Renal cortex interstitium (tissue), 11 donors: ENCODE measurements at regions not wholly inside any gene's neighbourhood (a gene's known extent, or its start where the extent isn't known, plus 50 kb on each side); places are given as distances from the start of the nearest gene placed in this dataset.
"Not testable (repeated sequence)": the region's sequence is repeated elsewhere in the genome, so short reads cannot be mapped to it uniquely, and the experiment has no call there.

Source experiments
- DNase-seq, 11 donors: peaks; one replicate each; pipeline ENCODE4 v3.0.0-alpha.2; 2013; ENCODE audit warnings: low read depth in 9 of 11, low spot score in 4 of 11; ENCODE audit errors: extremely low read depth in 1 of 11

DNA sequence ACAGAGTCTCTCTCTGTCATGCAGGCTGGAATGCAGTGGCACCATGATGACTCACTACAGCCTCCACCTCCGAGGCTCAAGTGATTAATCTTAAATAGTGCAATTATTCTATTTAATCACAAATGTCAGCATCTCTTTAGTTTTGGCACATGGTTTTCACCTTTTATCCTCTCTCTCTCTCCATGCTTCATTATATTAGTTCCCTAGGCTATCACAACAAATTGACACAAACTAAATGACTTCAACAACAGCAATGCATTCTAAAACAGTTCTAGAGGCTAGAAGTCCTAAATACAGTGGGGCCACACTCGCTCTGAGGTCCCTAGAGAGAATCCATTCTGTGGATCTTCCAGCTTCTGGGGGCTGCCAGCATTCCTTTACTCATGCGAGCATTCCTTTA, 178.2 kb upstream of the ZNG1F start:
- not testable (repeated sequence) for DNase-seq

DNA sequence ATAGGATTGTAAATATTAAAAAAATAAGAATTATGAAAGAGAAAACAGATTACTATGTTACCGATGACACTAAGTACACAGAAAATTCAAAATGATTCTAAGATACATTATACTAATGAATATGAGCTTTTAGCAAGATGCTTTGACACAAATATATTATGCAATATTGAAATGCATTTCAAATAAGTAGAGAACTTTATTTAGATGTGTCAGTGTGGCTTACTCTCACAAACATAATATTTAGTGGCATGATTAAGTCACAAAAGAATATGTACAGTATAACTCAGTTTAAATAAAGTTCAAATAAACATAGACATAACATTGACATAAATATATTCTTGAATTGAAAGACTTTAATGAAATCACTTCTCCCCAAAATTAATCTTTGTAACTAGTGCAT, 172.7 kb upstream of the ZNG1F start:
- DNase-seq = not testable (repeated sequence)

DNA sequence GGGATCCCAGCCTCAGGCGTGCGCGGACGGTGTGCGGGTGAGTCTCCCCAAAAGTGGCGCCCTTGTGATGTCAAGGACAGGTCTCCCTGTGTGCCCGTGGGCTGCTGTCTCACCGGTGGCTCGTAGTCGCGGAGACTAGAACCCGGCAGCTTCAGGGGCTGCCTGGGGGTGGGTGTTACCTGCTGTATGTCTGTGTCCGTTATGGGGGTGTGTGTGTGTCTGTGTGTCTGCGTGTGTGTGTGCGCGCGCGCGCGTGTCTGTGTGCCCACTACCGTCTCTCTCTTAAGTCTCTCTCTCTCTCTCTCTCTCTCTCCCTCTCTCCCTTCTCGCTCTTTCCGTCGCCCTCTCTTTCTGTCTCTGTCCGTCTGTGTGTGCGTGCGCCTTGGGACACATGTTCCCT, 170.0 kb upstream of the ZNG1F start:
- DNase-seq = peak in 4 of 11 donors; percentile 1 to 32 (median 11)

DNA sequence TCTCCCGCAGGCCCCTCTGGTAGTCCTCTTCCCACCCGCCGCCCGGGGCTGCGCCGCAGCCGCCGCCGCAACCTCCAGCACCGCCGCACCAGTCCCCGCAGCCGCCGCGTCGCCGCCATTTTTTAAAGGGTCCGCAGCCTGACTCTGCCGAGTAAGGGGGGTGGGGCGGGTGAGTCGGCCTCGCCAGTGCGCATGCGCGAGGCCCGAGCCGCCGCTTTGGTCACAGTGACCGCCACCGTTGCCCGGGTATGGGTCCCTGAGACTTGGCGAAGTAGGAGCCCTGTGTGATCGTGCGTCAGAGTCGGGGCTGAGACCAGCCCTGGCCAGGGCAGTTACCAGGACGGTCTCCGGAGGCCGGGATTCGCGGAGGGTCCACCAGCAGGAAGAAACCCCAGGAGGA, 169.6 kb upstream of the ZNG1F start:
- peak in 9 of 11 donors; percentile 4 to 65 (median 51) for DNase-seq

DNA sequence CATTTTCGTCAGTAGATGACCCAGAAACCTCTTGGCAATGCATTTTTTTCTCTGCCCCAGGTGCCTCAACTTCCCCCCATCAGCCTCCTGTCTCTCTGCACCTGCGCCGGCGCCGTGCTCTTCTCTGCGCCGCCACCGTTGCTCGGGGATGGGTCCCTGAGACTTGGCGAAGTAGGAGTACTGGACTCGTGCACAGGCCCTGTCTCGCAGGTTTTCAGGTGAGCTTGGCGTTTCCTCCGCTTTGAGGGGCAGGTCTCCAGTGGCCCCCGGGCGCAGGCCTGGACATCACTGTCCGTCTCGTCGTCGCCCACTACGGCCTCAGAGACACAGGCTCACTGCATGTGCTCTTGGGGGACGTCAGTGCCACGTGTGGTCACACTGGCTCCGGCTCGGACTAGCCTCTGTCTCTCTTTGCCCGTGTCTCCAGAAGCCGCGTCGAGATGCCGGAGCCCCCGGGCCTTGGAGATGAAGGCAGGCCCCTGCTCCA, 168.8 kb upstream of the ZNG1F start:
- DNase-seq = not testable (repeated sequence)

DNA sequence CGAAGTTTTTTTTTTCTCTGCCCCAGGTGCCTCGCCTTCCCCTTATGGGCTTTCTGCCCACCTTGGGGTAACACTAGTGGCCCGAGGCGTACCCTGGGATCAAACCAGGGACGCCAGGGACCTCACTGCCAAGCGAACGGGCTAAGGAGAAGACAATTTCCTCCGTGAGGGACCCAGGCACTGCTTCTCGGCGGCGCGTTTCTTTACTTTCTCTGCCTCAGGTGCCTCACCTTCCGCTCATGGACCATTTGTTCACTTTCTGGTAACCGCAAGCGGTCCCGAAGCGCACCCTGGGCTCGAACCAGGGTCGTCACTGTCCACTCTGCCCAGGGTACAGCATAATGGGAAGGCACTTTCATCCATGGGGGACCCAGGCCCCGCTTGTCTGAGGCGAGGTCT, 168.2 kb upstream of the ZNG1F start:
- not testable (repeated sequence) for DNase-seq

DNA sequence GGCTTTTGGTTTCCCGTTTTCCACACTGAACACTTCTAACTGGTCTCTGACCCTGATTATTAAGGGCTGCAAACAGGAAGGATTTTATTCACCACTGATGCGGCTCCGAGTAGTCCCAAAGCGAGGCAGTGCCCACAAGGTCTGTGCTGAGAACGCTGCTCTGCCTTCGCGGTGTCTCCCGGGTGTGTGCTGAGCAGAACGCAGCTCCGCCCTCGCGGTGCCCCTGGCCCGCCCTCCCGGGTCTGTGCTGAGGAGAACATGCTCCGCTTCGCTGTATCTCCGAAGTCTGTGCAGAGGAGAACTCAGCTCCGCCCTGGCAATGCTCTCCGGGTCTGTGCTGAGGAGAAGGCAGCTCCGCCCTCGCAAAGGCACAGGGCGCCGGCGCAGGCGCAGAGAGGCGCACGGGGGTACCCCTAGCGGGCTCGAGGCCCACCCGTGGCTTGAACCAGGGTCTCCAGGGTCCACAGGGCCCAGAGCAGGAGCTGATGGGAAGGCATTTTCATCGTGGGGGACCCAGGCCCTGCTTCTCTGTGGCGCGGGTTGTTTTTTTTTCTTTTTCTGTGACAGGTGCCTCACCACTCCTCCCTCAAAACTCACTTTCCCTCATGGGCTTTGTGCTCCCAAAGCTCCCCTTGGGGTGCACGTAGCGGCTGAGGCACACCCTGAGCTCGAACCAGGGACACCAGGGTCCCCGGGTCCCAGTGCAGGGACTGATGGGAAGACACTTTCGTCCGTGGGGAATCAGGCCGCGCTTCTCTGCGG, 167.7 kb upstream of the ZNG1F start:
- DNase-seq = peak in 3 of 11 donors; percentile 19 to 33 (median 22)

DNA sequence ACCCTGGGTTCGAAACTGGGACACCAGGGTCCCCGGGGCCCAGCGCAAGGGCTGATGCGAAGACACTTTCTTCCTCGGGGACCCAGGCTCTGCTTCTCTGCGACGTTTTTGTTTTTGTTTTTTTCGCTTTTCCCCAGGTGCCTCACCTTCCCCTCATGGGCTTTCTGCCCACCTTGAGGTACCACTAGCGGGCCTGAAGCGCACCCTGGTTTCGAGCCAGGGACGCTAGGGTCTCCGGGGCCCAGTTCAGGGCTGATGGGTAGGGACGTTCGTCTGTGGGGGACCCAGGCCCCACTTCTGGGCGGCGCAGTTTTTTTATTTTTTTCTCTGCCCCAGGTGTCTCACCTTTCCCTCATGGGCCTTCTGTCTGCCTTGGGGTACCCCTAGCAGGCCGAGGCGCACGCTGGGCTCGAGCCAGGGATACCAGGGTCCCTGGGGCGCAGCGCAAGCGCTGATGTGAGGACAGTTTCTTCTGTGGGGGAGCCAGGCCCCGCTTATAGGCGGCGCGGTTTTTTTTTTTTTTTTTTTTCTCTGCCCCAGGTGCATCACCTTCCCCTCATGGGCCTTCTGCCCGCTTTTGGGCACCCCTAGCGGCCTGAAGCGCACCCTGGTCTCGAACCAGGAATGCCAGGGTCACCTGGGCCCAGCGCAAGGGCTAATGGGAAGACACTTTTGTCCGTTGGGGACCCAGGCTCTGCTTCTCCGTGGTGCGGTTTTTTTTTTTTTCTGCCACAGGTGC, 166.8 kb upstream of the ZNG1F start:
- DNase-seq = not testable (repeated sequence)

DNA sequence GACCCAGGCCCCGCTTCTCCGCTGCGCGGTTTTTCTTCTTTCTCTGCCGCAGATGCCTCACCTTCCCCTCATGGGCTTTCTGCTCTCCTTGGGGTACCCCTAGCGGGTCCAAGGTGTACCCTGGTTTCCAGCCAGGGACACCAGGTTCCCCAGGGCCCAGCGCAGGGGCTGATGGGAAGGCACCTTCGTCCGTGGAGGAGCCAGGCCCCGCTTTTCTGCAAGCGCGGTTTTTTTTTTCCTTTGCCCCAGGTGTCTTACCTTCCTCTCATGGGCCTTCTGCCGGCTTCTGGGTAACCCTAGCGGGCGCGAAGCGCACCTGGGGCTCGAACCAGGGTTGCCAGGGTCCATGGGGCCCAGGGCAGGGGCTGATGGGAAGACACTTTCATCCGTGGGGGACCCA, 165.9 kb upstream of the ZNG1F start:
- DNase-seq = not testable (repeated sequence)

DNA sequence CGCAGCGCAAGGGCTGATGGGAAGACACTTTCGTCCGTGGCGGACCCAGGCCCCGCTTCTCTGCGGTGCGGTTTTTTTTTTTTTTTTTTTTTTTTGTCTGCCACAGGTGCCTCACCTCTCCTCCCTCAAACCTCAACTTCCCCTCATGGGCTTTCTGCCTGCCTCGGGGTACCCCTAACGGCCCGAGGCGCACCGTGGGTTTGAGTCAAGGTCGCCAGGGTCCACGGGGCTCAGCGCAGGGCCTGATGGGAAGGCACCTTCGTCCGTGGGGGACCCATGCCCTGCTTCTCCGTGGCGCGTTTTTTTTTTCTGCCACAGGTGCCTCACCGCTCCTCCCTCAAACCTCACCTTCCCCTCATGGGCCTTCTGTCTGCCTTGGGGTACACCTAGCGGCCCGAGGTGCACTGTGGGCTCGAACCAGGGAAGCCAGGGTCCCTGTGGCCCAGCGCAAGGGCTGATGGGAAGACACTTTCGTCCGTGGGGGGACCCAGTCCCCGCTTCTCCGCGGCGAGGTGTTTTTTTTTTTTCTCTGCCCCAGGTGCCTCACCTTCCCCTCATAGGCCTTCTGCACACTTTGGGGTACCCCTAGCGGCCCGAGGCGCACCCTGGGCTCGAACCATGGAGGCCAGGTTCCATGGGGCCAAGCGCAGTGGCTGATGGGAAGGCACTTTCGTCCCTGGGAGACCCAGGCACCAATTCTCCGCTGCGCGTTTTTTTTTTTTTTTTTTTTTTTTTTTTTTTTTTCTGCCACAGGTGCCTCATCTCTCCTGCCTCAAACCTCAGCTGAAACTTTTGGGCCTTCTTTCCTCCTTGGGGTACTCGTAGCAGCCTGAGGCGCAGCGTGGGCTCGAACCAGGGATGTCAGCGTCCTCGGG, 165.2 kb upstream of the ZNG1F start:
- not testable (repeated sequence) for DNase-seq

DNA sequence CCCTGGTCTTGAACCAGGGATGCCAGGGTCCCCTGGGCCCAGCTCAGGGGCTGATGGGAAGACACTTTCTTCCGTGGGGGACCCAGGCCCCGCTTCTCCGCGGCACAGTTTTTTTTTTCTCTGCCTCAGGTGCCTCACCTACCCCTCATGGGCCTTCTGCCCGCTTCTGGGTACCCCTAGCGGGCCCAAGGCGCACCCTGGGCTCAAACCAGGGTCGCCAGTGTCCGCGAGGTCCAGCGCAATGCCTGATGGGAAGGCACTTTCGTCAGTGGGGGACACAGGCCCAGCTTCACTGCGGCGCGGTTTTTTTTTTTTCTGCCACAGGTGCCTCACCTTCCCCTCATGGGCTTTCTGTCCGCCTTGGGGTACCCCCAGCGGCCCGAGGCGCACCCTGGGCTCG, 163.9 kb upstream of the ZNG1F start:
- DNase-seq = not testable (repeated sequence)

DNA sequence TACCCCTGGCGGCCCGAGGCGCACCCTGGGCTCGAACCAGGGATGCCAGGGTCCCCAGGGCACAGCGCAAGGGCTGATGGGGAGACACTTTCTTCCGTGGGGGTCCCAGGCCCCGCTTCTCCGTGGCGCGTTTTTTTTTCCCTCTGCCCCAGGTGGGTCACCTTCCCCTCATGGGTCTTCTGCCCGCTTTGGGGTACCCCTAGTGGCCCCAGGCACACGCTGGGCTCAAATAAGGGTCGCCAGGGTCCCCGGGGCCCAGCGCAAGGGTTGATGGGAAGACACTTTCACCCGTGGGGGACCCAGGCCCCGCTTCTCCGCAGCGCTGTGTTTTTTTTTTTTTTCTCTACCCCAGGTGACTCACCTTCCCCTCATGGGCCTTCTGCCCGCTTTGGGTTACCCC, 163.3 kb upstream of the ZNG1F start:
- not testable (repeated sequence) for DNase-seq

DNA sequence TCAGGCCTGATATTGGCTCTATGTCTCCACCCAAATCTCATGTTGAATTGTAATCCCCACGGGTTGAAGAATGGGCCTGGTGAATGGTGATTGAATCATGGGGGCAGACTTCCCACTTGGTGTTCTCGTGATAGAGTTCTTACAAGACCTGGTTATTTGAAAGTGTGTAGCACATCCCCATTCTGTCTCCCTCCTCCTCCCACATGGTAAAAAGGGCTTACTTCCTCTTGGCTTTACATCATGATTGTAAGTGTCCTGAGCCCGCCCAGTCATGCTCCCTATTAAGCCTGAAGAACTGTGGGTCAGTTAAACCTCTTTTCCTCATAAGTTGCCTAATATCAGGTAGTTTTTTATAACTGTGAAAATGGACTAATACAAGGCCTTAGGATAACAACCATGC, 158.8 kb upstream of the ZNG1F start:
- not testable (repeated sequence) for DNase-seq

DNA sequence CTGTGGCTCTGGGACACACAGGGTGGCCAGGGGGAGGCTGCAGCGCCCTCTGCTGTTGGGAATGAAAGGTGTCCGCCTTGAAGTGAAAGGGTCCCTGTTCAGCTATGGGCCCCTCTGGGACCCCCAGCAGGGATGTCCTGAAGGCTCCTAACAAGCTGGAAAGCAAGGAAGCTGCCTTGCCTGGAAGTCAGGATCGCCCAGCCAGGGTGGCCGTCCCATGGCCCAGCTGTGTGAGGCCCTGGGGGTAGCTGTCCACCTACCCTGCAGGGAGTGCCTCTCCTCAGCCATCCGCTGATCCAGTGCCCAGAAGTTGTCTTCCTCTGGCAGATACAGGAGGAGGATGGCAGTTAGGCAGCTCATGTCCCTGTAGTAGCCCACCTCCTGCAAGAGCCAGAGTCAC, 143.4 kb upstream of the ZNG1F start:
- DNase-seq = not testable (repeated sequence)

DNA sequence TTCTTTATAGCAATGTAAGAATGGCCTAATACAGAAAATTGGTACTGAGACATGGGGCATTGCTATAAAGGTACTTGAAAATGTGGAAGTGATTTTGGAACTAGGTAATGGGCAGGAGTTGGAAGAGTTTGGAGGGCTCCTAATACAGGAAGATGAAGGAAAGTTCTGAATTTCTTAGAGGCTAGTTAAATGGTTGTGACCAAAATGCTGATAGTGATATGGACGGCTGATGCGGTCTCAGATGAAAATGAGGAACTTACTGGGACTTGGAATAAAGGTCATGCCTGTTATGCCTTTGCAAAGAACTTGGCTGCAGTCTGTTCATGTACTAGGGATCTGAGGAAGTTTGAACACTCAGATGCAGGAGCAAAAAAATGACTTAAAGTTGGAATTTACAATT, 132.2 kb upstream of the ZNG1F start:
- not testable (repeated sequence) for DNase-seq

DNA sequence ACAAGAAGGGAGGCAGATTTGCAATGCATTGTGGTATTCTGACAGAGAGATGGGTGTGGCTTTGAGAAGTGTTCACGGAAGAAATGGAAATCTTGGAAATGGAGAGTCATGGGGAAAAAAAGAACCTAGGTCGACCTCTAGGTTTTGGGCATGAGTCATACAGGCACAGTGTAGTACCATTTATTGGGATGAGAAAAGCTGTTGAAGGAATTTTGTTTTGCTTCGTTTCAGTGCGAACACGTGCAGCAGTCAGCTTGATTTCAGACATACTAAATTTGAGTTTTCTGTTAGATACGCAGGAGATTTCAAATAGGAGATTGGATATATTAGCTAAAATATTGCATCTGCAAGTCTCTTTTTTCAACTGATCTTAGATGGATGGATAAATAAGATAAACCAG, 119.8 kb upstream of the ZNG1F start:
- DNase-seq = not testable (repeated sequence)

DNA sequence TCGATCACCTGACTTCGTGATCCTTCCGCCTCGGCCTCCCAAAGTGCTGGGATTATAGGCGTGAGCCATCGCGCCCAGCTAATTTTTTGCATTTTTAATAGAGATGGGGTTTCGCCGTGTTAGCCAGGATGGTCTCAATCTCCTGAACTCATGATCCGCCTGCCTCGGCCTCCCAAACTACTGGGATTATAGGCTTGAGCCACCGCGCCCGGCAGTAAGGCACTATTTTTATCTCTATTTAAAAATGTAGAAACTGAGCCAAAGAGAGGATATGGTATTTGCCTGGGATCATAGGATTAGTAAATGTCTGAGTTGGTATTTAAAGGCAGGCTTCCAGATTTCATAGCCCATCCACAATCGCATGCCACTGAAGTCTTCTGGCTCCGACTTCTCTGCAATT, 96.6 kb upstream of the ZNG1F start:
- not testable (repeated sequence) for DNase-seq

DNA sequence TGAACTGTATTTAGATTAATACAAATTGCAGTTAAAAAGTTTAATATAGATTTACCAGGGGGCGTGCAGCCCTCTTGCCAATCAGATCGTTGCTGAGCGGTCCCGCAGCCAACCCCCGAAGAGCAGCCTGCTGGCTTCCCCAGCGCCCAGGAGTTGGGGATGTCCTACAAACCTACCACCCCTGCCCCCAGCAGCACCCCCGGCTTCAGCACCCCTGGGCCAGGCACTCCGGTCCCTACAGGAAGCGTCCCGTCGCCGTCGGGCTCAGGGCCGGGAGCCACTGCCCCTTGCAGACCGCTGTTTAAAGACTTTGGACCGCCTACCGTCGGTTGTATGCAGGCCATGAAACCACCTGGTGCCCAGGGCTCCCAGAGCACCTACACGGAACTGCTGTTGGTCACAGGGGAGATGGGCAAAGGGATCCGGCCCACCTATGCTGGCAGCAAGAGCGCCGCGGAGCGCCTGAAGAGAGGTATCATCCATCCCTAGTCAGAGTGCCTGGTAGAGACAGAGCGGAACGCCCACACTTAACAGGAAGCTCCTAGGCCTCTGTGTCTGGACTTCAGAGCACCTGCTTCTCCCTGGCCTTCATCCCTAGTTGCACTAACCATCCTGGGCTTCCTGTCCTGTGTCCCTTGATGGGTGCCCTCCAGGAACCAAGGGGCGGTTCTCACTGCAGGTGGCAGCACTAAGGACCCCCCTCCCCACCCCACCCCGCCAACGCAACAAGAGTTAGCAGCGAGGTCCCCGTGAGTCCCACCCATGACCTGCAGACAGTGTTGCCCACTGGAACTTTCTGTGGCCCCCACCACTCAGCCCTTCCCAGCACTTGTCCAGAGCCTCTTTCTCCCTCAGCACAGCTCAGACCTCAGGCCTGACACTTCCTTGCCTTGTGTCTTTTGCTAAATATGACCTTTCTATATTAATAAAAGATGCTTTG, 91.5 kb upstream of the ZNG1F start:
- not testable (repeated sequence) for DNase-seq
